GM19395 (cell line): ENCODE measurements at regions not wholly inside any gene's neighbourhood (a gene's known extent, or its start where the extent isn't known, plus 50 kb on each side); places are given as distances from the start of the nearest gene placed in this dataset.
"Not testable (repeated sequence)": the region's sequence is repeated elsewhere in the genome, so short reads cannot be mapped to it uniquely, and the experiment has no call there.

Experiments
- ATAC-seq: cut with Tn5 transposase; IDR thresholded peaks from one replicate; pipeline ENCODE4 v1.9.1; 2021; ENCODE audit warnings: mild to moderate bottlenecking, moderate library complexity; ENCODE audit not compliant: unreplicated experiment

DNA sequence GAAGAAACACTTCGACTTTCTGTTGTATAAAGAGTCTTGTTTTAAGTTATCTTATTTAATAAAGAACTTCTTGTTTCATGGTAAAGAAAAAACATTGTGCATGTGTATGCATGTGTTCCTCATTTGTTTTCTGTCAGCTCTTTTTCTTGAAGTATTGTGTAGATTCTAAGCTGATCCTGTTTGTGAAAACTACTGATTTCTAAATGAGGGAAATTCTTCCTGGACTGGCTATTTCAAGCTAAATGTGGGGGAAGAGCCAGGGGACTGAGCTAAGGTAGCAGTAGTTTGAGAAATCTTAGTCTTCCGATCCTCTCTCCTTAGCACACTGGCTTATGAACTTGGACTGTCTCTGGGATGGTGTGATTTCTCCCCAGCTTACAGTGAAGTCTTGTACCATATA, 56.4 kb upstream of the RBMS1 start:
- ATAC-seq = no peak

DNA sequence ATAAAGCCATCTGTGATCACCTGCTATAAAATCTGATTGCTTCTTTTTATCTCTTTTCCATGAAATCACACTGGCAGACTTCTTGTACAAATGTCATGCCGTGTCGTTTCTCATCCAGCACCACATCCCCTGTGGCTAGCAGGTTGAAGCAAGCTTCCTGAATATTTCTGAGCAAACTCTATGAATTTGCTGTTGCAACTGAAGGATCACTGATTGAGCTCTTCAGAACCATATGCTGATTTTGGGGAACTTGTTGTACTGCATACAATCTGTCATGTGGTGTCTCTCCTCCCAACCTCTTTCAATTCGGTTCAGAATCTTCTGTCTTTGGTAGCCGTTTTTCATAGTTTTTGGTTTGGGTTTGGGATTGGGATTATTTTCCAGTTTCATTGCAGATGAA, 57.7 kb upstream of the RBMS1 start:
- ATAC-seq = no peak

DNA sequence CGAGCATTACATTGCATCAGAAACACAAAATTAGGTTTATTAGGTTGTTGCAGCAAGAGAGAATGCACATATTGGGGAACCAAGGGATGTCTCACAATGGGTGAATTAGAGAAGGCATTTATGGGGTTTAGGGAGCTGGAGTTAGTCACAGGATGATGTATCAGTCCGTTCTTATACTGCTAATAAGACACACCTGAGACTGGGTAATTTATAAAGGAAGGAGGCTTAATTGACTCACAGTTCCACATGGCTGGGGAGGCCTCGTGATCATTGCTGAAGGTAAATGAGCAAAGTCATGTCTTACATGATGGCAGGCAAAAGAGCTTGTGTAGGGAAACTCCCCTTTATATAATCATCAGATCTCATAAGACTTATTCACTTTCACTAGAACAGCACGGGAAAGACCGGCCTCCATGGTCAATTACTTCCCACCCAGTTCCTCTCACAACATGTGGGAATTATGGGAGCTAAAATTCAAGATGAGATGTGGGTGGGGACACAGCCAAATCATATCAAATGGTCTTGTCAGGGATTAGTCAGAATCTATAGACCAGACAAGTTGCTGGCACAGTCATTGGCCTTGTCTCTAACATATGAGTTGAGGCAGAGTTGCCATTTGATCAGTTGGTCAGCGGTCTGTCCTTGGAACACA, 61.9 kb upstream of the RBMS1 start:
- ATAC-seq = no peak

DNA sequence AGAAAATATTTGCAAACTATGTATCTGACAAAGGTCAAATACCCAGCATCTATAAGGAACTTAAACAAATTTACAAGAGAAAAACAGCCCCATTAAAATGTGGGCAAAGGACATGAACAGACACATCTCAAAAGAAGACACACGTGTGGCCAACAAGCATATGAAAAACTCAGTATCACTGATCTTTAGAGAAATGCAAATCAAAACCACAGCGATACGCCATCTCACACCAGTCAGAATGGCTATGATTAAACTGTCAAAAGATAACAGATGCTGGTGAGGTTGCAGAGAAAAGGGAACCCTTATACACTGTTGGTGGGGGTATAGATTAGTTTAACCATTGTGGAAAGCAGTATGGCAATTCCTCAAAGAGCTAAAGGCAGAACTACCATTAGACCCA, 64.3 kb upstream of the RBMS1 start:
- ATAC-seq = no peak

DNA sequence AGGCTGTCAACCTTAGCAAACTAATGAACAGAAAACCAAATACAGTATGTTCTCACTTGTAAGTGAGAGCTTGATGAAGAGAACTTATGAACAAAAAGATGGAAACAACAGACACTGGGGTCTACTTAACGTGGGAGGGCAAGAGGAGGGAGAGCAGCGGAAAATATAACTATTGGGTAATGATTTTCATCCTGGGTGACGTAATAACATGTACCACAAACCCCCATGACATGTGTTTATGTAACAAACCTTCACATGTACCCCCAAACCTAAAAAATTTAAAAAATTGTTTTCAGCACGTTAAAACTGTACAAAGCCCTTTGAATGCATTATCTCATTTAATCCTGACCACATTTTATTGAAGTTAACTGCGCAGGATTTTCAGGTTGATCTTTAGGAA, 64.9 kb upstream of the RBMS1 start:
- no peak for ATAC-seq

DNA sequence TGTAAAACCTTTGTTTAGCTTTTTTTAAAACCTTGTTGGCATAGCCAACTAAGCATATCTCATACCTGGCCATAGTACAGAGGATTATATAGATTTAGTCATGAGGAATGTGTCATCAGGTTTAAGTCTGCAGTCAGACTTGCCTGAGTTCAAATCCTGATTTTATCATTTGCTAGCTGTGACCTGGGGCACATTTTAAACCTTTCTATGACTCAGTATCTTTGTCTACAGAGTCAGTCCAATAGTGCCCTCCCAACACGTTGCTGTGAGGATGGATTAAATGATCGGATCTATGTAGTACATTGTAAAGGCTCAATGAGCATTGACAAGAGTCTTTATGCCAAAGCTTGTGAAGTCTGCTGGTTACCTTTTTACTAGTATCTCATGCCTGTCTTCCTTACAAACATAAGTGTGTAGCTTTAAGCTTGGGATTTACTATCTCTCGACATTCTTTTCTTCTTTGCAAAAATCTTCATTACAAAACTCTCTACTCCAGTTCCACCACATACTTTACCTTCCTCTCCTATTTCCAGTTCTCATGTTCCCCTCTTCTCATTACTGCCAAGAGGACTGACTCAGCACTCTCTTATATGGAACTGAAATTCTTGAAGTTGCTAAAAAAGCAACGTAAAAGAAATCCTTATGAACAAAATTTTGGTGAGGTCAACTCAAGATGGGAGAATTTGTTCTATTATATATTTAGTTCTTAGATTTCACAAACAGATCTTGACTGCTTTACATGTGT, 68.1 kb upstream of the RBMS1 start:
- no peak for ATAC-seq

DNA sequence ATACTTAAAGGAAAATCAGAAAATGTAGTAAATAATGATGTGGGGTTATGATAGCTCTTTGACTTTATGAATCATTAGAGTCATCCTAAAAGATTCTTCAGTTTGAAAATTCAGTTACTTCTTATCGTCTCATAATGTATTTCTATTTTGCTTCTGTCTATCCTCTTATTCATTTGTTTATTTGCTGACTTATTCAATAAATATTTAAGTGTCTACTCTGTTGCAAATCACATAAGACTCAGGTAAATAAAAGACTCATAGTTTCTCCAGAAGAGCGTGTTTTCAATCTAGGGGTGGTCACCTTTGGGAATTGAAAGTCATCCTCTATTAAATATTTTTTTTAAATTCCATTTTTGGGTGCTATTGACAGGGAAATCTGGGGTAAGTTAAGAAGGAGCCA, 69.1 kb upstream of the RBMS1 start:
- no peak for ATAC-seq

DNA sequence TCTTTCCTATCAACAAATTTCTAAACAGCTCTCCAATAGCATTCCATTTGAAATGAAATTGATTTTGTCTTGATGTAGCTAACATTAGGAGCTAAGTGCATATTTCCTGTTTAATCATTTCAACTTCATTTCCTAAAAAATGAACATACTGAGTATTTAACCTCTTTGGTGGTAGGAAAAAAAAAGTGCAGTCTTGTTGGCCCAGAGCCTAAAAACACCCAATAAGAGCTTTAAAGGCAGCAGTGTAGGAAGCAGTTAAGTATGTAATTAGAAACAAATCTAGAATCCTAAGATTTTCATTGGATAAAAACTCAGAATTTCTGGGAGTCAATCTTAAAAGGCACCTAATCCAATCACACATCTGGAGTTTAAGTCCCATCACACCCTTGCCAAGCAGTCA, 71.0 kb upstream of the RBMS1 start:
- no peak for ATAC-seq

DNA sequence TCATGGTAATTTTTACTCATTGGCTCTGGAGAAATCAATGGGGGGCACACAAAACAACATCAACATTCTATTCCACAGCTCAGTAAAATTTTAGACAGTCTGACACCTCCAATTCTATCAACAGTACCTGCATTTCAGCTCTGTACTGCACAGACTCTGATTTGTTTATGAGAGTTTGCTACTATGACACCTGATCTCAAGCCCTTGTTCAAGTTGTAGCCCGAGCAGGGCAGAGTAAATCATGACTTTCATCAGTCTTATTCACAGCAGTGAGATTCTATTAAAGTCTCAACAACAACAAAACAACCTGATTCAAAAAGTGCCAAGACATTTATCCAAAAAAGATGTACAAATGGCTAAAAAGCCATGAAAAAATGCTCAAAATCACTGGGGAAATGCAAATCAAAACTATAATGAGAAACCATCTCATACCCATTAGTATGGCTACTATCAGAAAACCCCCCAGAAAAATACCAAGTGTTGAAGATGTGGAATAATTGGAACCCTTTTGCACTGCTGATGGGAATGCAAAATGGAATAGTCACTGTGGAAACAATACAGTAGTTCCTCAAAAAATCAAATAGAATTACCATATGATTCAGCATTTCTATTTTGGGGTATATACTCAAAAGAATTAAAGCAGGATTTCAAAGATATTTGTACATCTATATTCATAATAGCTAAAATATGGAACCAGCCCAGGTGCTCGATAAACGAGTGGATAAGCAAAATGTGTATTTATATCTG, 71.7 kb upstream of the RBMS1 start:
- ATAC-seq = no peak

DNA sequence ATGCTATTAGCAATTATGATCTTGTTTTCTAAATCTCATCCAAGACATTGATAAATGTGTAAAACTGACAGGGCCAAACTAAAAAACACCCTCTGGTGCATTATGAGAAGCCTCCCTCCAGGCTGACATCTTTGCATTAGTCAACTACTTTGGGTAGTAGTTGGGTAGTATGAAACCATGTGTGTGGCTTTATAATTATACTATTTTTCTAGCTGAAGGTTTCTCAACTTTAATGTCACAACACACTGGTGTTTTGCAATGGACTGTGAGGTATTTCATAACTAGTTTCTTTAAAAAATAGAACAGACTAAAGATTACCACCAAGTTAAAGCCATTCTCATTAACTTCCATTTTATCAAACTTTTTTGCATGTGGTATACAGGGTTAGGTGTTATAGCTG, 73.1 kb upstream of the RBMS1 start:
- ATAC-seq = no peak

DNA sequence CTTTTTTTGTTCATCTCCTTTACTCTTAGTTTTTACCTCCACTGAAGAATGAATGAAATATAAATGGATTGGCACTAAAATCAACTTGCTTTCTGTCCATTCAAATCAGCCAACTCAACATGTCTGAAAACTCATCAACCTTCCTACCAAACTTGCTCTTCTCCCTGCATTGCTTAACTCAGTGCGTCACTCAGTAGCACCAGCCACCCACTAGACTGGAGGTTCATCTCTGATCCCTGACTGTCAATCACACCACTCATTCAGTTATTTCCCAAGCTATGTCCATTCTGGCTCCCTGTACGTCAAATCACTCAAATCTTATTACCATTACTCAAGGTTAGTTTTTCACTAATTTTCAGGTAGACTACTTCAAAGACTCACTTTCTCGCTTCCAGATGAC, 75.2 kb upstream of the RBMS1 start:
- no peak for ATAC-seq

DNA sequence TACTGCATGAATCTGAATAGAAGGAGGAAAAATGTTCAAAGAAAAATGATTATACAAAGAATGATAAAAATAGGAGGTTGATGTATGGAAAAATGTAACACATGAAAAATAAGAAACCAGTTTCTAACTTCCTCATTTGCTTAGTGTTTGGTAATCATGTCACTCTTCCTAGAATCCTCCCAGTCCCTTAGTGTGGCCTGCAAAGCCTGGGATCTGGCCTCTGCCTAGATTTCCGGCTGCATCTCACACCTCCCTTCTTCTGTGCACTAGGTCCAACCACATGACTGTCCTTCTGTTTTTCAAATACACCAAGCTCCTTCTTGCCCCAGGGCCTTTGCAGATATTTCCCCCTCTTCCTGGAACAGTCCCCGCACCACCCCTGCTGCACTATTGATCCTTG, 76.8 kb upstream of the RBMS1 start:
- no peak for ATAC-seq

DNA sequence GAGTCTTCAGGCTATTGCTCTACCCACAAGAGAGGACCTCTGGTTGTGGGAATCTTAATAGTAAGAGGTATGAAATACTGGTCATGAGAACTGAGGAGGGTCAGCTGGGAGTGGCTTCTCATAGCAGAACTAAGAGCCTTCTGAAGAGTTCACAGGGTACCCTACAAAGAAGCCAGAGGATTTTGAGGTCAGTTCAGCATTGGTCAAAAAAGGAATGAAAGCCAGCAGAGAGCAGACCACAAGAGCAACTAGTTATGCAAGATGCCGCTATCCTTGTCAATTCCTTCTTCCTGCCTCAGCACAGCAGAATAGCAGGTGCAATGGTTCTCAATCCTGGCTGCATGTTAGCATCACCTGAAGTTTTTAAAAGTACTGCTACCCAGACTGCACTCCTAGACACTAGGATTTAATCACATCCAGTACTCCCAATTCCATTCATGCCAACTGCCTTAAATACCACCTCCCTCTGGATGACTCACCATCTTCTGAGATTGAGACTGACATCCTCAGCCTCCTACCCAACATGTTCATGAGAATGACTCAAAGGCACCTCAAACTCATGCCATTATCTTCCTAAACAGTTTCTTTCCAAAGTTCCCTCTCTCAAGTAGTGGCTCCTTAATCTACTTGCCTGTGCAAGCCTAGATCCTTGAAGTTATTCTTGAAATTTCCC, 81.0 kb upstream of the RBMS1 start:
- ATAC-seq = no peak

DNA sequence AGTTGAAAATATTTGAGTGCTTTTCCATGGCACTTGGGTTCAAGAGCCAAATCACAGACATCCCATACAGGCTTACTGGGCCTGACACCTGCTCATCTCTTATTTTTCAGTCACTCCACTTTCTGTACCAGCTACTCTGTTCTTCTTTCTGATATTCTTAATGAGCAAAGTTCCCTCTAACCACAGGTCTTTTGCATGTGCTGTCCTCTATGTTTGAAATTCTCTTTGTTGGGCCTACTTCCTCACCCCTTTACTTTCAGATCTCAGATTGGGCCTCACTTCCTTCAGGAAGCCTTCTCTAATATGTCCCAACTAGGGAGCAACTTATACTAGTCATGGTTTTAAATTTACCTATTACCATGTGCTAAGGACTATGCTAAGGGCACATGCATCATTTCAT, 81.8 kb upstream of the RBMS1 start:
- no peak for ATAC-seq

DNA sequence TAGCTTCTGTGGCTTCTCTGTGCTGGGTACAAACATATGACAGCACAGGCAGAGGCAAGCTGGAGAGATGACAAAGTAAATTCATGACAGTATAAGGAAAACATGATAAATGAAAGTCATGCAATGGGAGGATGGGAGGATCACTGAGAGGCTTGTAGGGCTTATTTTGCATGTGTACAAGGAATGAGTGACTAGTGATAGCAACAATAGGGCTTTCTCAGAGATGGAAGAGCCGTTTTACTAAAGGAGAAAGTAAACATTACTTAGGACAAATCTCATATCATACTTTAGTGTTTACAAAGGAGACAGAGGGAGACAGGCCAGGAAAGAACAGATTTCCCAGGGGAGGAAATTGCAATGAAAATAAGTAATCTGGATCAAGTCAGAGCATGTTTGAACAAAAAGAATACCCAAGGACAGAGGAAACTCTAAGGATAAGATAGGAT, 82.5 kb upstream of the RBMS1 start:
- ATAC-seq = no peak

DNA sequence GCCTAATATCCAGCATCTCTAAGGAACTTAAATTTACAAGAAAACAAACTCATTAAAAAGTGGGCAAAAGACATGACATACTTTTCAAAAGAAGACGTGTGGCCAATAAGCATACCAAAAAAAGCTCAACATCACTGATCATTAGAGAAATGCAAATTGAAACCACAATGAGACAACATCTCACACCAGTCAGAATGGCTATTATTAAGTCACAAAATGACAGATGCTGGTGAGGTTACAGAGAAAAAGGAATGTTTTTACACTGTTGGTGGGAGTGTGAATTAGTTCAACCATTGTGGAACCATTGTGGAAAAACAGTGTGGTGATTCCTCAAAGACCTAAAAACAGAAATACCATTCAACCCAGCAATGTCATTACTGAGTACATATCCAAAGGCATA, 83.5 kb upstream of the RBMS1 start:
- ATAC-seq = not testable (repeated sequence)

DNA sequence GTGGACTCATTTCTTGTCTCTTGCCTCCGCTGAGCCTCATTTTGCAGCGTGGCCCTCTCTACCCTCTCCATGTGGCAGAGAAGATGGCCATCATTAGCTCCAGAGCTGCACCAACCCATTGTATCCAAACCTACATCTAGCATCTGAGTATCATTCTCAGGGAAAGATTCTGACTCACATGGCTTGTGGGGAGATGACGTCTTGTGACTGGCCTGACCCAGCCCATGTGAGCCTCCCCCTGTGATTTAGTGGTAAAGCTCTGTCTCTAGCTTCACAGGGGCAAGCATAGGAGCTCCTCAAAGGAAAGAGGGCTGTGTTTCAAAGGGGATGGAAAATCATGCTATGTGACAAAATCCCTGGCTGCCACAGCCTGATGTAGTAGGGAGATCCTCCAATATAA, 87.4 kb upstream of the RBMS1 start:
- ATAC-seq = no peak

DNA sequence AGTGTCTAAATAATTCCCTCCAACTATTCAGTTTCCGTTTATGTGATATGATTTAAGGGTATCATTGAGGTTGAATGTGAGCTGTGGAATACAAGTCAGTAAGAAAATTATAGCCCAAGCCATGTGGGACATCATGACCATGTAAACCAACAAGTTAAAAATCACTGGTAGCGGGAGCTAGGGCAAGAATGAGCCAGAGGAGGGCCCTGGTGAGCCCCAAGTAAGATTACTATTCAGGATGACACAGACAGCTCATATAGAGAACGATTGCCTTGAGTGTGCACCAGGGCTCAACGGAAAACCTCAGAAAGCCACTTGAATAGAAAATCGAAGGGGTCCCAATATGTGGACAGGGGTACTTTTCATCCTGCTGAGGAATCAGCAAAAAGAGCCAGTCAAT, 87.8 kb upstream of the RBMS1 start:
- no peak for ATAC-seq

DNA sequence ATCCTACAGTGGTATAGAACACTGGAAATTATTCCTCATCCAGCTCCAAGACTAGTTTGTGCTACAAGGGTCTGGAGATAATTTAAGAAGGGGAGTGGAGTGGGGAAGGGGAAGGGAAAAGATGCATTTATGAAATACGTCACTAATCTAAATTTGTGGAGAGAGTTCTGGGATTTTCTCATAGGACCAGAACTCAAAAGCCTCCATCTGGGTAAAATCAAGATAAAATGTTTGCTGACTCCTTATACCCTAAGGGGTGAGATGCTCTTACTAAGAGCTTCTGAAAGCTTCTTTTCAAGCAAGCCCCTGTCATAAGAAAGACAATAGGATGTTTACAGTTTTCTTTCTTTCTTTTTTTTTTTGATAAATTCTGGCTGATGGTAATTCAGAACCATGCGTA, 88.5 kb upstream of the RBMS1 start:
- ATAC-seq = no peak

DNA sequence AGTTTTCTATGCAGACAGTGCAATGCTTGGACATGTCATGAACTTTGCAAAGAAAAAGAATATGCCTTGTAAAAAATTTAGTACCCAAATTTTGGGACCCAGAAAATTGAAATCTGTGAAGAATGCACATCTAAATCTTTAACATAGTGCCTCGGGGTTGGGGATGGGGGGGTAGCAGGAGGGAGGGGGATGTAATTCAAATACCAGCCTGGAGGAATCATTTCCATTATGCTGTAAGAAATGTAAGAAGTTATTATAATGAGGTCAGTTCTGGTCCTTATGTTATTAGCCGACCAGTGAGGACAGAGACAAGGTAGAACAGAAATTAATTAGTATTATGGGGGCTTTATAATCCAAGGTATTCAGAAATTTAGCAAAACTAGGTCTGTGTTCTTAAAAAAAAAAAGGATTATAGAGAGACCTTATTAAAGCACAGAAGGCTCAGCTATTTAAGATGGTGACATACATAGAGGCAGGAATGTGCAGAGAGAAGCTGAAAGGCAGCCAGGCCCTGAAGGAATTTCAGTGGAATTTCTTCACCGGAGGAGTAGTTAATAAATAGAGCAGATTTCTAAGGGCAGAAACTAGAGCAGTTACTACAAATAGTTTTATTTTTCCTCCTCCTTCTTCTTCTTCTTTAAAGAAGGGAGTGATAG, 89.0 kb upstream of the RBMS1 start:
- no peak for ATAC-seq

DNA sequence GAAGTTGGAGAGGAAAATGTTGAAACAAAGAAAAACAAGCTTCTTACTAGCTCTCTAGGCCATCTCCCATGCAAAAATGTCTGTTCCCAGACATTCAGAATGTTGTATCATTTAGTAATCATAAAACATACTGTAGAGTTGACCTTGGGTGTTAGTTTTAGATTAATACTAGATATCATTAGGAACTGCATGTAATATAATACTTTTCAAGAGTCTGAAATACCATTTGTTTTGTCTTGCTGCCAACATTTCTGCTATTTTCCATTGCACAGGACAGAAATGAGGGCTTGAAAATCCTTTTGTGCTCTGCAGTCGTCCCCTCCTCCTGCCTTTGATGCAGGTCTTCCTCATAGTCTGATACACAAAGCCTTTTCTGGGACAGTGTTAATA, 89.5 kb upstream of the RBMS1 start:
- ATAC-seq = no peak
